ENCODE measurements at regions not wholly inside any gene's neighbourhood (a gene's known extent, or its start where the extent isn't known, plus 50 kb on each side); places are given as distances from the start of the nearest gene placed in this dataset.
A peak's percentile ranks its signal among the peaks of the same experiment; 100 is the strongest.
"Not testable (repeated sequence)": the region's sequence is repeated elsewhere in the genome, so short reads cannot be mapped to it uniquely, and the experiment has no call there.

GRCh38 chr10:28892818-28893547 is 215.7 kb downstream of the BAMBI start:
- Mint-ChIP-seq H3K9me3 (ENCODE audit: low read depth) (no peaks in the 10 kb centered on the region), H3K27me3 (ENCODE audit: low read depth) (no peaks in the 10 kb centered on the region), H3K27ac (ENCODE audit: unreplicated experiment) (peak overlapping the region; percentile 34), H3K36me3 (ENCODE audit: low read depth) (no peaks in the 10 kb centered on the region), H3K4me3 (ENCODE audit: unreplicated experiment) (no peak overlapping the region), H3K4me1 (ENCODE audit: low read depth) (peaks cover 10% of the 10 kb centered on the region)
- TF ChIP-seq, protein P1, sequence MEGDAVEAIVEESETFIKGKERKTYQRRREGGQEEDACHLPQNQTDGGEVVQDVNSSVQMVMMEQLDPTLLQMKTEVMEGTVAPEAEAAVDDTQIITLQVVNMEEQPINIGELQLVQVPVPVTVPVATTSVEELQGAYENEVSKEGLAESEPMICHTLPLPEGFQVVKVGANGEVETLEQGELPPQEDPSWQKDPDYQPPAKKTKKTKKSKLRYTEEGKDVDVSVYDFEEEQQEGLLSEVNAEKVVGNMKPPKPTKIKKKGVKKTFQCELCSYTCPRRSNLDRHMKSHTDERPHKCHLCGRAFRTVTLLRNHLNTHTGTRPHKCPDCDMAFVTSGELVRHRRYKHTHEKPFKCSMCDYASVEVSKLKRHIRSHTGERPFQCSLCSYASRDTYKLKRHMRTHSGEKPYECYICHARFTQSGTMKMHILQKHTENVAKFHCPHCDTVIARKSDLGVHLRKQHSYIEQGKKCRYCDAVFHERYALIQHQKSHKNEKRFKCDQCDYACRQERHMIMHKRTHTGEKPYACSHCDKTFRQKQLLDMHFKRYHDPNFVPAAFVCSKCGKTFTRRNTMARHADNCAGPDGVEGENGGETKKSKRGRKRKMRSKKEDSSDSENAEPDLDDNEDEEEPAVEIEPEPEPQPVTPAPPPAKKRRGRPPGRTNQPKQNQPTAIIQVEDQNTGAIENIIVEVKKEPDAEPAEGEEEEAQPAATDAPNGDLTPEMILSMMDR (IDR thresholded peaks at IDR 0.05): no peak
- no peak for DNase-seq (ENCODE audit: low spot score)

DNA sequence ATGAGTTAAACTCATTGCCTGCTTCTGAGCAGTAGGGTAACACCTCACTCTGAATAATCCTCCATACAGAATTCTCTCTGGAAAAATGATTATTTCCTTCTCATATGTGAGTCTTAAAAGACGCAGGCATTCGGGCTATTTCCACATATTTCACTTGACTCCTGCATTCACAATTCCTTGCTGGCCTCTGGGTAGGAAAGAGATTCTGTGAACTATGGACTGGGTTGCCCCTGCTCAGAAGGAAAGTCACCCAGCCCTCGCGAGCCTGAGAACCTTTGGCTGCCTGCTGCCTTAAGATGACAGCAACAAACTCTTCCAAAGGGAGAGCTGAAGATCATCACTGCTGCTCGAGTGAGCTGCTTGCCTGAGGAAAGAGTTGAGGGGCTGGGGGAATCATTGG is 216.8 kb downstream of the BAMBI start:
- Mint-ChIP-seq H3K36me3 (ENCODE audit: low read depth) (no peaks in the 10 kb centered on the region), H3K27ac (ENCODE audit: unreplicated experiment) (no peak overlapping the region), H3K9me3 (ENCODE audit: low read depth) (no peaks in the 10 kb centered on the region), H3K4me1 (ENCODE audit: low read depth) (peaks cover 10% of the 10 kb centered on the region), H3K27me3 (ENCODE audit: low read depth) (no peaks in the 10 kb centered on the region), H3K4me3 (ENCODE audit: unreplicated experiment) (no peak overlapping the region)
- TF ChIP-seq, protein P1 (IDR thresholded peaks at IDR 0.05): no peak
- no peak for DNase-seq (ENCODE audit: low spot score)

DNA sequence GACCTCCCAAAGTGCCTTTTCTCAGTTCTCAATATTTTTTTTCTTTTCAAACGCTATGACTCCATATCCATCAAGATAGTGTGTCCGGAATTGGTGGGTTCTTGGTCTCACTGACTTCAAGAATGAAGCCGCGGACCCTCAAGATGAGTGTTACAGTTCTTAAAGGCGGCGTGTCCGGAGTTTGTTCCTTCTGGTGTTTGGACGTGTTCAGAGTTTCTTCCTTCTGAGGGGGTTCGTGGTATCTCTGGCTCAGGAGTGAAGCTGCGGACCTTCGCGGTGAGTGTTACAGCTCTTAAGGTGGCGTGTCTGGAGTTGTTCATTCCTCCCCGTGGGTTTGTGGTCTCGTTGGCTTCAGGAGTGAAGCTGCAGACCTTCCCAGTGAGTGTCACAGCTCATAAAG is 218.3 kb downstream of the BAMBI start:
- H3K4me1 Mint-ChIP-seq (ENCODE audit: low read depth): not testable (repeated sequence)

GRCh38 chr10:28896791-28897409 is 219.6 kb downstream of the BAMBI start:
- H3K4me1 Mint-ChIP-seq (ENCODE audit: low read depth); DNase-seq (ENCODE audit: low spot score); H3K36me3 Mint-ChIP-seq (ENCODE audit: low read depth); H3K4me3 Mint-ChIP-seq (ENCODE audit: unreplicated experiment); H3K27me3 Mint-ChIP-seq (ENCODE audit: low read depth); H3K27ac Mint-ChIP-seq (ENCODE audit: unreplicated experiment); H3K9me3 Mint-ChIP-seq (ENCODE audit: low read depth): not testable (repeated sequence)

More for the DNA sequence above, 218.3 kb downstream of the BAMBI start:
- H3K27ac Mint-ChIP-seq (ENCODE audit: unreplicated experiment); H3K36me3 Mint-ChIP-seq (ENCODE audit: low read depth); H3K9me3 Mint-ChIP-seq (ENCODE audit: low read depth); H3K27me3 Mint-ChIP-seq (ENCODE audit: low read depth); DNase-seq (ENCODE audit: low spot score); H3K4me3 Mint-ChIP-seq (ENCODE audit: unreplicated experiment): not testable (repeated sequence)

DNA sequence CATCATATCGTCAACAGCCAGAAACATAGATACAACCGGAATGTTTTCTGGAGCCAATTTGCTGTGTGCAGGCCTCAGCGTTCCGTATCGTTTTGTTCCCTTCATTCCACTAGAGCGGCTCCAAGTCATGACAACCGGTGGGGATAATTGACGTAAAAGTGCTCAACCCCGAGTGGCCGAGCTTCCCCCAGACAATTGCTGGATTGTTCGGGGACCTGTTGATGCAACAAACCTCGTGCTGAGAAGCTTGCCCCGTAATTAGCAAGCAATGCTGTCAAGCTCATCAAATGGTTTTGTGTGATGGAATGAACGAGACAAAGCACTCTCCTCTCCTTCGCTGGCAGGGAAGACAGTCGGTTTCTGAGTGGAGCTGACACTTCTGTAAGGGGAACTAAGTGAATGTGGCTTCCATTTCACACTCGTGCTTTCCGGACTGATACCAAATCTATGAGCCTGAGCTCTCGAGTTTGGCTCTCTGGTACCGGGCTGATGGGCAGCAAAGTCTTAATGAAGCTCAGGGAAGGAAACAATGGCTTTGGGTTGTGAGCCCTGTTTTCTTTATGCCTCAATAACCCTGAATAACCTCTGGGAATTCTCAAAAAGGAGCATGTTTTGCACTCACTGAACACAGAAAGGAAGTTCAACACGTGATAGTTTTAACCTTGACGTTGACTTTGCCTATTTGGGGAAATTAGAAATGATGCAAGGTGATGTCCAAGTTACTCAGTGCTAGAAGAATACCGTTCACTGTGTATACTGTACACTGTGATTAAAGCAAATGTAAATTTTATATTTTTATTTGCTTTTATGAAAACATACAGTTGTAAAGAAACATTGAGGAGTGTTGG is 220.5 kb downstream of the BAMBI start:
- DNase-seq (ENCODE audit: low spot score): no peak
- H3K27ac Mint-ChIP-seq (ENCODE audit: unreplicated experiment): no peak overlapping the region

More for the DNA sequence above, 220.5 kb downstream of the BAMBI start:
- H3K9me3 Mint-ChIP-seq (ENCODE audit: low read depth): no peaks in the 10 kb centered on the region
- no peak overlapping the region for H3K4me3 Mint-ChIP-seq (ENCODE audit: unreplicated experiment)
- no peaks in the 10 kb centered on the region for H3K36me3 Mint-ChIP-seq (ENCODE audit: low read depth)
- TF ChIP-seq, protein P1 (IDR thresholded peaks at IDR 0.05): no peak
- H3K27me3 Mint-ChIP-seq (ENCODE audit: low read depth): no peaks in the 10 kb centered on the region
- H3K4me1 Mint-ChIP-seq (ENCODE audit: low read depth): peaks cover 10% of the 10 kb centered on the region
